Skeletal muscle satellite cell (primary cell): ENCODE measurements at regions not wholly inside any gene's neighbourhood (a gene's known extent, or its start where the extent isn't known, plus 50 kb on each side); places are given as distances from the start of the nearest gene placed in this dataset.

Experiments used
- H3K27me3 ChIP-seq: 2 replicates; pipeline ENCODE4 v1.7.0; 2013; ENCODE audit warnings: low read length; ENCODE audit not compliant: control insufficient read depth, insufficient read depth
- H3K36me3 ChIP-seq: 2 replicates; pipeline ENCODE4 v1.7.0; 2013; ENCODE audit warnings: mild to moderate bottlenecking, control low read depth, low read length; ENCODE audit not compliant: insufficient read depth
- H3K4me1 ChIP-seq: 2 replicates; pipeline ENCODE4 v1.7.0; 2013; ENCODE audit warnings: low read length; ENCODE audit not compliant: control insufficient read depth, insufficient read depth
- H3K4me2 ChIP-seq: 2 replicates; pipeline ENCODE4 v1.7.0; 2013; ENCODE audit warnings: mild to moderate bottlenecking, low read length
- H3K4me3 ChIP-seq: 2 replicates; pipeline ENCODE4 v1.7.0; 2013; ENCODE audit warnings: low read length
- H3K9ac ChIP-seq: 2 replicates; pipeline ENCODE4 v1.7.0; 2013; ENCODE audit warnings: mild to moderate bottlenecking, low read depth, low read length, moderate library complexity
- H3K9me3 ChIP-seq: replicated peaks from 2 replicates; pipeline ENCODE4 v1.7.0; 2013; ENCODE audit warnings: mild to moderate bottlenecking, control low read depth, low read length

DNA sequence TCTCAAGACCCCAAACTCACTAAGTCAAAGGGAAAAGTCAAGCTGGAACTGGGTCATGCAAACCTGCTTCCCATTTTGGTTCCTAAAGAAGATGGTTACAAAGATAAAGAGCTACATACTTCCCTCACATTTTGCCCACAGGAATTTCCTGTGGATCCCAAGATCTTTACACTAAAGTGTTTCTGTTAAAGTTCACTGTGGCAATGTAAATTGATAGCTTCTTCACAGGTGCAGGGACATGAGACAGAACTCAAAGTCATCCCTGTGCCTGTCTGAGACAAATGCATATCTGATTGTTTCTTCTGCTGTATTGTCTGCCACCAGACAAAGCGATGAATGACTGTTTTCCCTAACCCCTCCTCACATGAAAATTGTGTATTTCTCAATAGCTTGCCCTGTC is 567.8 kb downstream of the ZIC1 start:
- no peak overlapping the region for H3K4me2 ChIP-seq
- H3K36me3 ChIP-seq, result no peaks in the 10 kb centered on the region
- H3K9me3 ChIP-seq, result no peaks in the 10 kb centered on the region
- no peak overlapping the region for H3K9ac ChIP-seq
- H3K4me1 ChIP-seq, result no peaks in the 10 kb centered on the region
- no peak overlapping the region for H3K4me3 ChIP-seq
- H3K27me3 ChIP-seq, result no peaks in the 10 kb centered on the region

DNA sequence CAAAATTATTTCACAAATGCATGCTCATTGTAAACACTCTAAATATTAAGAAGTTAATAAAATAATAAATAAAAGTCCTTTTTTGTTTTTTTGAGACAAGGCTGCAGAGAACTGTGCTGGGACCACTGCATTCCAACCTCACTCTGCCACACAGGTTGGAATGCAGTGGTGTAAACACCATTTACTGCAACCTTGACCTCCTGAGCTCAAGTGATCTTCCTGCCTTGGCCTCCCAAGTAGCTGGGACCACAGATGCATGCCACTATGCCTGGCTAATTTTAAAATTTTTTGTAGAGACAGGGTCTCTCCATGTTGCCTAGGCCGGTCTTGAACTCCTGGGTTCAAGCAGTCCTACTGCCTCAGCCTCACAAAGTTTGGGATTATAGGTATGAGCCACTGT is 578.4 kb downstream of the ZIC1 start:
- Histone ChIP-seq H3K27me3 (no peaks in the 10 kb centered on the region), H3K4me3 (no peak overlapping the region), H3K4me2 (no peak overlapping the region), H3K4me1 (no peaks in the 10 kb centered on the region), H3K9ac (no peak overlapping the region), H3K9me3 (no peaks in the 10 kb centered on the region), H3K36me3 (no peaks in the 10 kb centered on the region)

DNA sequence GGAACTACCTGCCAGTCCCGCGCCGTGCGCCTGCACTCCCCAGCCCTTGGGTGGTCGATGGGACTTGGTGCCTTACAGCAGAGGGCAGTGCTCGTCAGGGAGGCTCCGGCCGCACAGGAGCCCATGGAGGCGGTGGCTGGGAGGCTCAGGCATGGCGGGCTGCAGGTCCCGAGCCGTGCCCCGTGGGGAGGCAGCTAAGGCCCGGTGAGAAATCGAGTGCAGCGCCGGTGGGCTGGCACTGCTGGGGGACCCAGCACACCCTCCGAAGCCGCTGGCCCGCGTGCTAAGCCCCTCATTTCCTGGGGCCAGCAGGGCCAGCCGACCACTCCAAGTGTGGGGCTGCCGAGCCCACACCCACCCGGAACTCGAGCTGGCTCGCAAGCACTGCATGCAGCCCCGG is 580.2 kb downstream of the ZIC1 start:
- H3K36me3 ChIP-seq, result no peaks in the 10 kb centered on the region
- no peak overlapping the region for H3K4me2 ChIP-seq
- no peaks in the 10 kb centered on the region for H3K4me1 ChIP-seq

DNA sequence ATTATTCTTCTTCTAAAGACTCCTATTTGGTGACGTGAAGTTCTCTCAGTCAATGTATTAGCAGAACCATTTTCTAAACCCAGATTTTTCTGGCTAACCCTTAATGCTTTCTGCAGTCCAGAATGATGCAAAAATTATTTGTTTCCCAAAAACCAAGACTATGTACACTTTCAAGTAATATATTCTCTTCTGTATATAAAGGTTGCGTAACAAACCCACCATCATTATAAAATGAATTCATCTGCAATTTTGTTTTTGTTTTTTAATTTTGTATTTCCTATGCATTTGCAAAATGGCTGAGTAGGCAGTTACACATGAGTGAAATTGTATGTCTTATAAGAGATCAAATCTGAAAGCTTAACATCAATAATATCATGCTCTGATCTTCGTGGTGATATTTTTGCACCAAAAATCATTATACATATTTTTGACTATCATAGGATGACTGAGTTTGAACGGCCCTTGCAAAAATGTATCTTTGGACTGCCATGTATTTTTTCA is 593.6 kb downstream of the ZIC1 start:
- Histone ChIP-seq H3K9ac (no peak overlapping the region), H3K36me3 (no peaks in the 10 kb centered on the region), H3K27me3 (no peaks in the 10 kb centered on the region), H3K4me2 (no peak overlapping the region), H3K9me3 (no peaks in the 10 kb centered on the region), H3K4me1 (no peaks in the 10 kb centered on the region), H3K4me3 (no peak overlapping the region)

More for the DNA sequence above, 580.2 kb downstream of the ZIC1 start:
- no peaks in the 10 kb centered on the region for H3K27me3 ChIP-seq
- H3K4me3 ChIP-seq, result no peak overlapping the region
- no peaks in the 10 kb centered on the region for H3K9me3 ChIP-seq
- H3K9ac ChIP-seq, result no peak overlapping the region

DNA sequence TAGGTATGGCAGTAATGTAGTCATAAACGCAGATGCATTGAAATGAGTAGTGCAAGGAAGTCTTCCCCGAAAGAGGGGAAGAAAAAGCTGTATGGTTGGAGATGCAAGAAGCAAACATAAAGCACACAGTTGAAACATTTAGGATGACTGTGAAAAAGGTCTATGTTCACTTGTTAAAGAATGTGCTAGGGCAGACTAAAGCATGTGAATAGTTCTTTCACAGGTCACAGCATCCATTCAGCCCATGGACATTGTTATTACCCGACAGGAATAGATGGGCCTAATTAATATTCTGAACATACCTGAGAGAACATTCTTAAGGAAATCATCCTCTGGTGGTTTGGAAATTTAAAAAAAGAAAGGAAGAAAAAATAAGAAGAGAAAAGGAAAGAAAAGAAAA is 595.2 kb downstream of the ZIC1 start:
- Histone ChIP-seq H3K4me3 (no peak overlapping the region), H3K9ac (no peak overlapping the region), H3K27me3 (no peaks in the 10 kb centered on the region), H3K4me1 (no peaks in the 10 kb centered on the region), H3K36me3 (no peaks in the 10 kb centered on the region), H3K4me2 (no peak overlapping the region), H3K9me3 (no peaks in the 10 kb centered on the region)

DNA sequence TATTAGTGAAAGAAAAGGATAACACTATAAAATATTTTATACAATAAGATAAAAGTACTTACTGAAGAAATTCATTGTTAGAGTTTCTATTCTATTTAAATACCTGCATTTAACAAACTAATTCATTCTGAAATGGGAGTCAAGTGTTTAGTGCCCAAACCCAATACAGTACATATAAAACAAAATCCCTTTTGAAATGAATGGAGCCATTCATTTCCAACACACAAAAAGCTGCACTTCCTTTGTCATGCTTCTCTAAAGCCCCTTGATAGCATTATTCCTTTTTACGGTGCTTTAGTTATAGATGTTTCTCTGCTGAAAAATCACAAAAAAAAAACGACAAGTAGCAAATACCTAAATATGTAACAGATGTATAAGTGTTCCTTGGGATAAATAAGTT is 596.3 kb downstream of the ZIC1 start:
- Histone ChIP-seq H3K9me3 (no peaks in the 10 kb centered on the region), H3K4me3 (no peak overlapping the region), H3K4me2 (no peak overlapping the region), H3K4me1 (no peaks in the 10 kb centered on the region), H3K27me3 (no peaks in the 10 kb centered on the region), H3K36me3 (no peaks in the 10 kb centered on the region), H3K9ac (no peak overlapping the region)

DNA sequence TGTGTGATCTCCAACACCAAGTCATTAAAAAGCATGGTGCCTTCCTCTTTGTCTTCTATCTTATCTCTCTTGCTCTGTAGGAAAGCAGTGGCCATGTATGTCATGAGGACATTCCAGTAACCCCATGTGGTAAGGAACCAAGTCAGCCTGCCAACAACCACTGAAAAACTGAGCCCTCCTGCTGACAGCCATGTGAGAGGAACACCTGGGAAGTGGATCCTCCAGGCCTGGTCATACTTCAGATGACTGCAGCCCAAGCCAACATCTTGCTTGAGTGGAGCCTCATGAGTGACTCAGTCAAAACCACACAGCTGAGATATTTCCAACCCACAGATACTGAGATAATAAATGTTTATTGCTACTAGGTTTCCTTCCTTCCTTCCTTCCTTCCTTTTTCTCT is 597.3 kb downstream of the ZIC1 start:
- H3K9ac ChIP-seq, result no peak overlapping the region
- no peak overlapping the region for H3K4me2 ChIP-seq
- no peaks in the 10 kb centered on the region for H3K36me3 ChIP-seq
- H3K9me3 ChIP-seq, result no peaks in the 10 kb centered on the region
- no peak overlapping the region for H3K4me3 ChIP-seq
- no peaks in the 10 kb centered on the region for H3K27me3 ChIP-seq
- no peaks in the 10 kb centered on the region for H3K4me1 ChIP-seq

DNA sequence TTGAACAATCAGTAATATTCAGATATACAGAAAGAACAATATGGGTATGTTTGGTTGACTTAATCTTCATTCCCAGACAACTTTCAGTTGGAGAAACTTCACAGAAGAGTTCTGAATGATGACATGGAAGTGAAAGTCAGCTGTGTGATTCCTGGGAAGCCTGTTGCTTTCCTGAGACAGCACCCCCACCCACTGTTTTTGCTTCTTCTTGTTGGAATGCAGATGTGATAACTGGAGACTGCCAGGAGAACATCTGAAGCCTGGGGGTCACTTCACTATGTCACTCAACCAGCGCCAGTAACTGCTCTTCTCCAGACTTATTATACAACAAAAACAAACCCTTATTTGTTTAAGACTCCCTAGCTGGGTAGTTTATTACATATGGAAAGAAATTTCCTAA is 599.4 kb downstream of the ZIC1 start:
- Histone ChIP-seq H3K36me3 (no peaks in the 10 kb centered on the region), H3K4me2 (no peak overlapping the region), H3K4me1 (no peaks in the 10 kb centered on the region), H3K9me3 (no peaks in the 10 kb centered on the region), H3K9ac (no peak overlapping the region), H3K27me3 (no peaks in the 10 kb centered on the region), H3K4me3 (no peak overlapping the region)

DNA sequence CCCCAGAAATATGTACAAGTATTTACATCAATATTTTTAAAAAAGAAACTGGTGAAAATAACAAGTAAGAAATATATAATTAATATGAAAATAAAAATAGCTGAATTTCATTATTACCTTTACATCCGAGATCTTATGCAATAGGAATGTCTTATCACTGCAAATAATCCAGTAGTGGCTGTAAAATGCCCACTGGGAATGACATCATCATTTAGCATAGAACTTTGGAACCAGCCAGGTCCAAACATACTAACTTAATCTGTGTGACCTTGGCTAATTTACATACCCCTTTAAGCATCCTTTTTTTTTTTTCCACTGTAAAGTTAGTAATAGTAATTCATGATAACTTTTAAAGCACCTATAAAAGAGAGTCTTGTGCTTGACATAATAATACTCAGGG is 611.7 kb downstream of the ZIC1 start:
- Histone ChIP-seq H3K4me2 (no peak overlapping the region), H3K36me3 (no peaks in the 10 kb centered on the region), H3K27me3 (no peaks in the 10 kb centered on the region), H3K9me3 (no peaks in the 10 kb centered on the region), H3K4me3 (no peak overlapping the region), H3K4me1 (peaks cover 8% of the 10 kb centered on the region), H3K9ac (no peak overlapping the region)

DNA sequence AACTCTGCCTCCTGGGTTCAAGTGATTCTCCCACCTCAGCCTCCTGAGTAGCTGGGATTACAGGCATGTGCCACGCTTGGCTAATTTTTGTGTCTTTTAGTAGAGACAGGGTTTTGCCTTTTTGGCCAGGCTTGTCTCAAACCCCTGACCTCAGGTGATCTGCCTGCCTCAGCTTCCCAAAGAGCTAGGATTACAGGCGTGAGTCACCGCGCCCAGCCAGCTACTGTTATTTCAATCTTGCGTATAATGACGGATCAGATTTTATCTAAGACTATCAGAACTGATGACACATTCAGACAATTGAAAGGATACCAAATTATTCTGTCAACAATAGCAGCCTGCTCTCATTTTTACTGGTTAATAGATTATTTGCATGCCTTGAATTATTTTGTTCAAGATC is 612.2 kb downstream of the ZIC1 start:
- Histone ChIP-seq H3K4me1 (peaks cover 8% of the 10 kb centered on the region), H3K9me3 (no peaks in the 10 kb centered on the region), H3K36me3 (no peaks in the 10 kb centered on the region), H3K4me2 (no peak overlapping the region), H3K4me3 (no peak overlapping the region), H3K9ac (no peak overlapping the region), H3K27me3 (no peaks in the 10 kb centered on the region)

DNA sequence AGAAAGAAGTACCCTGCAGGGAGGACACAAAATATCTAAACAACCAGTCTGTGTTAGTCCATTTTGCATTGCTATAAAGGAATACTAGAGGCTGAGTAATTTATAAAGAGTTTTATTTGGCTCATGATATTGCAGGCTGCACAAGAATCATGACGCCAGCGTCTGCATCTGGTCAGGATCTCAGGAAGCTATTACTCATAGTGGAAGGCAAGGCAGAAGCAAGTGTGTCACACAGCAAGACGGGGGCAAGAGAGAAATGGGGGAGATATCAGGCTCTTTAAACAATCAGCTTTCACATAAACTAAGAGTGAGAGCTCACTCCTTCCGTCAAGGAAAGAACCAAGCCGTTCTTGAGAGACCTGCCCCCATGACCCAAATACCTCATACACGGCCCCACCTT is 614.8 kb downstream of the ZIC1 start:
- H3K9ac ChIP-seq, result no peak overlapping the region

DNA sequence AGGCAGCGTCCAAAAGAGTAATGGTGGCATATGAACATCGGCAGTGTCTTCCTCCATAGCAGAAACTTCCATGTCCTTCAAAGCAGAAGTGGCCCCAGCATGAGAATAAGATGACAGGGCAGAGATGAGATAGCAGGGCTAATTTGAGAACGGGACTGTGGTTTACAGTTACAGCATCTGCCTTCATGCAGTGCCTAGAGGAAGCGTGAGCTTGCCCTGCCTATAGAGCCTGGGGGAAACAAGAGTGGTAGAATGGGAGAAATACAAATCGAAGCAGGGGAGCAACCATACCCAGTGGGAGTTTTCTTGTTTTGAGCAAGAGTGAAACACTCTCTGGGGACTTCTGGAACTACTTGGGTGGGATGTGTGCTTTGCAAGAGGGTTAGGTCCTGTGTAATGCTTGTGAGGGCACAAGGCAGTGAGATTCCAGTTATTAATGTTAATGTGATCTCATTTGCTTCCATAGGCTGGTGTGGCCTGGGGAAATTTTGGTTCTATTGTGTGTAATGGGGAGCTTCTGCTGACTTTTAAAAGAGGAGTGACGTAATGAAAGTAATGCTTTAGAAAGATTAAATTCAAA is 616.9 kb downstream of the ZIC1 start:
- no peak overlapping the region for H3K4me3 ChIP-seq
- peaks cover 8% of the 10 kb centered on the region for H3K4me1 ChIP-seq
- H3K4me2 ChIP-seq, result no peak overlapping the region
- no peak overlapping the region for H3K9ac ChIP-seq
- no peaks in the 10 kb centered on the region for H3K36me3 ChIP-seq
- no peaks in the 10 kb centered on the region for H3K27me3 ChIP-seq
- no peaks in the 10 kb centered on the region for H3K9me3 ChIP-seq

More for the DNA sequence above, 614.8 kb downstream of the ZIC1 start:
- Histone ChIP-seq H3K4me2 (no peak overlapping the region), H3K4me1 (peaks cover 8% of the 10 kb centered on the region), H3K9me3 (no peaks in the 10 kb centered on the region), H3K36me3 (no peaks in the 10 kb centered on the region), H3K27me3 (no peaks in the 10 kb centered on the region), H3K4me3 (no peak overlapping the region)
